Activated CD4-positive, CD25-positive, alpha-beta regulatory T cell treated with anti-CD3 and anti-CD28 coated beads, Interleukin-2, amount 50 U/mL, for 16 hours (primary cell): ENCODE measurements at regions not wholly inside any gene's neighbourhood (a gene's known extent, or its start where the extent isn't known, plus 50 kb on each side); places are given as distances from the start of the nearest gene placed in this dataset.

Experiments used
- DNase-seq: peaks from one replicate; pipeline ENCODE4 v3.0.0-alpha.2; 2020; ENCODE audit warnings: low read depth, low spot score

GRCh38 chr21:27213303-27213702 lies 246.4 kb upstream of the ADAMTS5 start:
- no peak for DNase-seq

DNA sequence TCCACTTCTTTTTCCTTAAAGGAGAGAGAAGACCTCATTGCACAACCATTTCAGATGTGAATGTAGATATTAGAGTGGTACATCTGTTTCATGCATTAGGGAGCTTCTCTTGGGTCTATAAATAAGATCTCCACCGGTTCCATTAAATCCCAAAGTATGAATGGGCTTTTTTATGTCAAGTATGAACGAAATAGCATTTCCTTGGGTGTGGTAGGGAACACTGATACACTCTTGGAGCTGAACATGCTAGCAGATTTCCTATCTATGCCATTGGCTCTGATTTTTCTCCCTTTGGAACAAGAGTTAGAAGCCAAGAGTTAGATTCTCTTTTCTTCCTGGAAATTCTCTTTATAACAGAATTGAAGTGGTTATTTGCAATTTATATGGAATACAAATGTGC lies 245.6 kb upstream of the ADAMTS5 start:
- no peak for DNase-seq

GRCh38 chr21:27209546-27209945 lies 242.7 kb upstream of the ADAMTS5 start:
- DNase-seq, result no peak

GRCh38 chr21:27206368-27206982 lies 239.6 kb upstream of the ADAMTS5 start:
- no peak for DNase-seq

- DNase-seq, result no peak
Observed at GRCh38 chr21:27202301-27202700, 235.4 kb upstream of the ADAMTS5 start.

DNA sequence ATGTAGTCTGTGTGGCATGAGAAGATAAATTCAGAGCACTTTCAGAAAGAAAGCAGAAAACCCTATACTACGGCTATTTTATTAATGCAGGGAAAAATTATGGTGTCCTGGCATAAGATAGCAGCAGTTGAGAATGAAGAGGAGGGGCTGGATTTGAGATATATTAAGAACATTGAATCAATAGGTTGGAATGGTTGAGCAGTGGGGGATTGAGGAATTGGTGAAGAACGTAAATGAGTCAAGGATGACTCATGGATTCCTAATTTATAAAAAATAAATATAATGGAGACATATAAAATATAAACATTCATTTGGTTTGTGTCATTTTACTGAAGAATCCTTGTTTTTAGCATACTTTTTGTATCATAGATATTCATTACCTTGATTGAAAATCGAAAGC lies 234.3 kb upstream of the ADAMTS5 start:
- no peak for DNase-seq

DNA sequence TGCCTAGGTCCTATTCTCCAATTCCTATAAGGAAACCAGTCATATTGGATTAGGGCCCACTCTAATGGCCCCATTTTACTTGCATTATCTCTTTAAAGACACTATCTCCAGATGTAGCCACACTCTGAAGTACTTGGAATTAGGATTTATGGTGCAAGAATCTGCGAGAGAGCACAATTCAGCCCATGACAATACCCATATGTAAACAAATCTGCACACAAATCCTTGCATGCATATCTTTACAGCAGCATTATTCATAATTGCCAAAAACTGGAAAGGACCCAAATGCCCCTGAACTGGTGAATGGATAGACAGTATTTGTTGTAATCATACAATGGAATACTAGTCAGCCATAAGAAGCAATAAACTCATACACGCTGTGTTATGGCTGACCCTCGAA lies 229.8 kb upstream of the ADAMTS5 start:
- no peak for DNase-seq

DNA sequence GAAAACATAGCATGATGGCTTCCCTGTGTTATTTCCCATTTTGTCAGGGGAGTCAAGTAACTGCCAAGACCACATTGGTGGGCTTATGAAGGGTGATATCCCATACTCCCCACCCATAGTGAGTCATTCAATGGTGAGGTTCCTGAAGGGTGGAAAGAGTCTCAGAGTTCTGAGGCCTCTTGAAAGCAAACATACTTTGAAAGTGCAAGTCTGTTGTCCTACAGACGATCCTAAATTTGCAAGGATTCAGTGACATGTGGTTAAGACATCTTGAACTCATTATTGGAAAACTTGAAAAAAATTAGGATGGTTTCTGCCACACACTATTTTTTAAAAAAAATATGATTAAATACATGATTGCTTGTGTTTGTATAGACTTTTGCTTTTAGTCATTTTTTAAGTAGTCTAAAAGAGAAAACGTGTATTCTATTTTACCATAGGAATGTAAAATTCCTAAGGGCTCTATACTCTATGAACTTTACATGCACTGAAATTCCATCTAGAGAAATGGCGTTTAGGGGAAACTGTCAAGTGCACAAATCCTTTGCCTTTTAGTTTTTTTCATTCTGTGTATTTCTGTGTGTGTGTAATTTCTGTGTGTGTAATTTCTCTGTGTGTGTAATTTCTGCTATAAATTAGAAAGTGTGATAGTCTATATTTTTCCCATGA lies 225.5 kb upstream of the ADAMTS5 start:
- no peak for DNase-seq

DNA sequence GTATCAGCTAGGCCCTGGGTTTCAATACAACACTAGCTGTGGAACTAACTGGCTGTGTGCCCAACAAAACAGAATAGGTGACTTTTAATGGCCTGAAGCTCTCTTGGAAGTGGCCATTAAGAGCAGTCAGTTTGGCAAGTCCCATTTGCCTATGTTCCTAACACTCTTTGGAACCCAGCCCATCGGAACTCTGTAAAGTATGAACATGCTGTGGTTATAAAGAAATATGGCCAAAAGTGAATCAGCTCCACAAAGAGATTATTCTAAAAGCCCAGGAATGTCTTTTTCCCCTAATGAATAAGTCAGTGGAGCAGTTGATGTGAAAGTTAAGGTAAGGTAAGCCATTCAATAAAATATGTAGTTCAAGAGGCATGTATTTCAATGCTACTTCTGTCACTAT lies 223.7 kb upstream of the ADAMTS5 start:
- no peak for DNase-seq

- no peak for DNase-seq
Observed at GRCh38 chr21:27189870-27190269, 223.0 kb upstream of the ADAMTS5 start.

DNA sequence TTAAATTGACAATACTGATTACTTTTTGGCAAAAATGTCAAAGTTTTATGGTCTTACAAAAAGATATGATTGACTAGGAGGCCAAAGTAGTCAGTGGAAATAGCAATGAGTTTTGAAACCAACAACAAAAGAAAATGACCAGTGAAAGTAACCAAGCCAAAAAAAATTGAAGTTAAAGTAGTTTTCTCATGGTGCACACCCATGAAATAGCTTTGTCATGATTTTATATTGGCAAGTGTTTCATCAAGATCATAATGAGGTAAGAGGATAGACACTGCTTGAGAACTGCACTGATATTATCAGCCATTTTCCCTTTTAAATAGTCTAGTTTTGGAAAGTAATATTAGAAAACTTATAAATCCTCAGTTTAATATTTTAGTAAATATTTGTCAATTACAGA lies 206.2 kb upstream of the ADAMTS5 start:
- no peak for DNase-seq

DNA sequence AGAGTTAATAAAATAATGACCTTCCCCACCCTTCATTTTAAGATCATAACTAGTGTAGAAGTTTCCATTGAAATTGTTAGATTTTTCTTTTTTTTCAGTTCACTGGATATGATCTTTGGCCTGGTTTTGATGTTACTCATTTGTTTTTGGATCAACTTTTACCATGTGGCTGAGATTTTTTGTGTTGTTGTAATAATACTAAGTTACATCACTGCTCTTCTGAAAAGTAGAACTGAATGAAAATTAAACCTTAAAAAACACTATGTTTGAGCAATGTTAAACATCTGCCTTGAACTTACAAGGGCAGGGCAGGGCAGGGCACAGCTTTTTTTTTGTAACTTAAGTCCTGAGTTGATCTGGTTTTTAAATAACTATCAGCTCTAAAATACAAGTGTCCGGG lies 204.8 kb upstream of the ADAMTS5 start:
- no peak for DNase-seq

DNA sequence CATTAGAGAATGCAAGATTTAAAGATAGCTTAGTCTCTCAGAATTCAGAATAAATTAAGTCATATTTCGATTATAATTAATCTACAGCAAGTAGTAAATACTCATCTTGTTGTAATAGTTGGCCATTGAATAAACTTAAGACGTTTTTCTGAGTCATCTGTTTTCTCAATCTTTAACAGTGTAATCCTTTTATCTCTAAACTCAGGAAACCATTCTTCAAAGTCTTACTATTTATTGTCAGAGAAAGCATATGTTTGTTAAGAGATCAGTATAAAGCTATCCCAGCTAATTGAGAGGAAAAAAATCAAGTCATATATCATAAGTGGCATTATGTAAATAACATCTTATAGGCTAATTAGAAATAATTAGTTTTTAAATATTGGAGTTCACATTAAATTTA lies 201.2 kb upstream of the ADAMTS5 start:
- no peak for DNase-seq

GRCh38 chr21:27164208-27165177 lies 197.6 kb upstream of the ADAMTS5 start:
- DNase-seq, result no peak

DNA sequence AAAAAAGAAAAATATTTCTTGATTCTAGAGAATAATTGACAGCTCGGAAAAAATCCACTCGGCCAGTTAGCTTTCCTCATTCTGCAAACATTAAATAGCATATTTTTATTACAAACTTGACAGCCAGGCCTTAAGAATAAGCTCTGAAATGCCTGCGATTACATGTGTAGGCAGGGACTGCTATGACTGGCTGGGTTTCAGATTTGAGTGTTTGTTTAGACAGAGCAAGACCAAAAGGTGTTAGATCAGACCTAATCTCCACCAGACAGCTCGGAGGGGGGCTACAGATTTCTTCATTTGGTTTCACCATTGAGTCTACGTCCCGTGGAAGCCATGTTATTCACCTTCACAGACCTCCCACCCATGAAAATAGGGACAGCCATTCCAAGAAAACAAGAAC lies 192.1 kb upstream of the ADAMTS5 start:
- DNase-seq, result no peak

- no peak for DNase-seq
Observed at GRCh38 chr21:27157097-27157496, 190.2 kb upstream of the ADAMTS5 start.

- no peak for DNase-seq
Observed at GRCh38 chr21:27156666-27157065, 189.8 kb upstream of the ADAMTS5 start.

DNA sequence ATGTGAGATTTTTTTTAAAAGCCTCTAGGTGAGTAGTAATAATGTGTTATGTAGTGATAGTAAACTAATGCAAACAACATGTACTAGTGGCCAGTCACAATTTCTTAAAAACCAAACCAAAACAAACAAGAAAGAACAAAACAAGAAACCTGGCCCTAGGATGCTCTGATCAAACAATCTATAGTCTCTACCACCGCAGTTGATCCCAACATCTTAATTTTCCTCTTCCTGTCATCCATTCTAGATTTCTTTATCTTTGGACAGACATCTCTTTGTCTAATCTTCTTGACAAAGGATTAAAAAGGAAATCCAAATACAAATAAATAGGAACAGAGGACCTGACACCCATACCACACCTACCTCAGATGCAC lies 188.2 kb upstream of the ADAMTS5 start:
- no peak for DNase-seq

GRCh38 chr21:27154451-27155129 lies 187.7 kb upstream of the ADAMTS5 start:
- no peak for DNase-seq

DNA sequence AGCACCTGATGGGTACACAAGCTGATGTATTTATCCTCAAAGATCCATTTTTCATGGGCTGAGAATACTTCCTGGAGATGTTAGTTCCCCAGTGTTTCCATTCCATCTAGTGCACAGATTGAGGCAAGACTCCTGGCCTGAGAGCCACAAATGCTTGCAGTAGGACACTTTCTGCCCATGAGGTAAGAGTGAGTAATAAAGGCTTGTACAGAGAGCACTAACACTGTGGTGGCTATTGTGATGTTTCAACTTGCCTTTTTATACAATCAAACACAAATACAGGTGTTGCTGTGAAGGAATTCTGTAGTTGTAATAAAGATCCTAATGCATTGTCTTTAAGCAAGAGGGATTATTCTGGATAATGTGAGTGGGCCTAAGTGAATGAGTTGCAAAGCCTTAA lies 186.1 kb upstream of the ADAMTS5 start:
- DNase-seq, result no peak

DNA sequence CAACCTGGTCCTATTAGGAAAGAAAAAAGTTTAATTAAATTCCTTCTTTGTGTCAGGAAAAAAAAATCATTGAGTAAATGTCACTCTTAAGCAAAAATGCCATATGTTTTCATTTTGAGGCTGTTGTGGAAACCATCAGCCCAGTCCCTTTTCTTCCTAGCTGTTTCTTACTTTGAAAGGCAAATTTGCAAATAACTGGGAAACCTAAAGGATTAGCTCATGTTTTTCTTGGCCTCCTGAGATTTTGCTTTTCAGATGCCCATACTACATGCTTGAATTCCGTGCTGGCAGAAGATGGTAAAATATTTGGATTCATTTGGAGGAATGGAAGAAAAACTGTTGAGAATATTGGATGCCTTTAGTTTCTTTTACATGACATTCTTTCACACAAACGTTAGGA lies 182.1 kb upstream of the ADAMTS5 start:
- DNase-seq, result no peak

- DNase-seq, result no peak
Observed at GRCh38 chr21:27146268-27146667, 179.4 kb upstream of the ADAMTS5 start.
